DND-41 (cell line): ENCODE measurements at regions not wholly inside any gene's neighbourhood (a gene's known extent, or its start where the extent isn't known, plus 50 kb on each side); places are given as distances from the start of the nearest gene placed in this dataset.

Experiments used
- ATAC-seq: fragments of 200-7000 bp; cut with Tn5 transposase; 3 replicates; pipeline ENCODE4 v1.9.1; 2021; ENCODE audit warnings: low read depth; ENCODE audit not compliant: insufficient read depth
- DNase-seq: peaks from one replicate; pipeline ENCODE4 v3.0.0-alpha.2; 2020
- H2AFZ ChIP-seq: 2 replicates; pipeline ENCODE4 v1.6.0; 2012; ENCODE audit warnings: low read depth, low read length
- H3K27ac ChIP-seq: 2 replicates; pipeline ENCODE4 v1.5.1; 2012; ENCODE audit warnings: low read length, inconsistent platforms
- H3K27me3 ChIP-seq: fragments of 200-600 bp; sonication (generic); 2 replicates; pipeline ENCODE4 v1.6.0; 2012; ENCODE audit warnings: low read length, mild to moderate bottlenecking, inconsistent platforms; ENCODE audit not compliant: insufficient read depth, poor library complexity
- H3K36me3 ChIP-seq: 2 replicates; pipeline ENCODE4 v1.5.1; 2012; ENCODE audit warnings: low read length, inconsistent platforms; ENCODE audit not compliant: insufficient read depth
- H3K4me1 ChIP-seq: 2 replicates; pipeline ENCODE4 v1.5.1; 2012; ENCODE audit warnings: mild to moderate bottlenecking, low read length; ENCODE audit not compliant: insufficient read depth
- H3K4me2 ChIP-seq: 2 replicates; pipeline ENCODE4 v1.6.0; 2012; ENCODE audit warnings: mild to moderate bottlenecking, moderate library complexity, low read length, inconsistent platforms; ENCODE audit not compliant: insufficient read depth
- H3K4me3 ChIP-seq, 2 experiments: fragments of 200-600 bp in 1 of 2; shearing (Covaris generic) in 1 of 2; 2 replicates each; pipeline ENCODE4 v1.5.1; 2012 to 2016; ENCODE audit warnings: inconsistent platforms in 2 of 2, low read length in 2 of 2, mild to moderate bottlenecking in 2 of 2, low read depth in 1 of 2, moderate library complexity in 1 of 2
- H3K79me2 ChIP-seq: 2 replicates; pipeline ENCODE4 v1.6.0; 2012; ENCODE audit warnings: low read length, inconsistent platforms; ENCODE audit not compliant: insufficient read depth
- H3K9ac ChIP-seq: 2 replicates; pipeline ENCODE4 v1.6.0; 2012; ENCODE audit warnings: low read depth, mild to moderate bottlenecking, inconsistent platforms, low read length, moderate library complexity
- H3K9me3 ChIP-seq: 2 replicates; pipeline ENCODE4 v1.5.1; 2012; ENCODE audit warnings: low read length, moderate library complexity, mild to moderate bottlenecking, inconsistent platforms; ENCODE audit not compliant: insufficient read depth, severe bottlenecking
- H4K20me1 ChIP-seq: 2 replicates; pipeline ENCODE4 v1.6.0; 2012; ENCODE audit warnings: low read length; ENCODE audit not compliant: insufficient read depth
- EZH2 ChIP-seq: IDR thresholded peaks from 3 replicates; pipeline ENCODE4 v1.6.1; 2012; ENCODE audit warnings: borderline replicate concordance, low read depth, mild to moderate bottlenecking, moderate library complexity, low read length, inconsistent platforms; ENCODE audit not compliant: severe bottlenecking
- TF ChIP-seq, protein P1 (sequence below): IDR thresholded peaks from 2 replicates; pipeline ENCODE4 v1.5.1; 2012; ENCODE audit warnings: borderline replicate concordance, low read length, moderate library complexity, mild to moderate bottlenecking; ENCODE audit not compliant: poor library complexity, severe bottlenecking; ENCODE audit errors: extremely low read depth

DNA sequence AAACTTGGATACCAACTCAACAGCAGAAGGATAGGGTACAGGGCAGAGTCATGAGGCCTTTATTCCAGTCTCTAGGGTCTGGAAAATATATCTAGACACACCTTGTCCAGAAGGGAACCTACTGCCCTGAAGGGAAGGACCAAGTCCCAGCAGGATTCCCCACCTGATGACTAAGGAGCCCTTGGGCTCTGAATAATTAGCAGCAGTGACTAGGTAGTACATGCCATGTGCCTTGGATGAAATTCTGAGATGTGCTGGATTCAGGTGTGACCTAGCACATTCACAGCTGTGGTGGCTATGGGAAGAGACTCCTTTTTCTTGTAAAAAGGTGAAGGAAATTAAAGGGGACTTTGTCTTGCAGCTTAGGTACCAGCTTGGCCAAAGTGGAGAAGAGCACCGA is 364.3 kb upstream of the PTCHD4 start:
- ATAC-seq = no peak
- H3K4me3 ChIP-seq = no peak overlapping the region

GRCh38 chr6:48474830-48475229 is 363.8 kb upstream of the PTCHD4 start:
- Histone ChIP-seq H3K4me1 (no peaks in the 10 kb centered on the region), H3K27me3 (no peaks in the 10 kb centered on the region), H3K36me3 (no peaks in the 10 kb centered on the region), H3K79me2 (no peaks in the 10 kb centered on the region), H3K9me3 (no peaks in the 10 kb centered on the region), H3K9ac (no peak overlapping the region), H3K27ac (no peak overlapping the region), H3K4me2 (no peak overlapping the region), H3K4me3 (no peak overlapping the region), H4K20me1 (no peaks in the 10 kb centered on the region), H2AFZ (no peak overlapping the region)
- TF ChIP-seq, protein P1, sequence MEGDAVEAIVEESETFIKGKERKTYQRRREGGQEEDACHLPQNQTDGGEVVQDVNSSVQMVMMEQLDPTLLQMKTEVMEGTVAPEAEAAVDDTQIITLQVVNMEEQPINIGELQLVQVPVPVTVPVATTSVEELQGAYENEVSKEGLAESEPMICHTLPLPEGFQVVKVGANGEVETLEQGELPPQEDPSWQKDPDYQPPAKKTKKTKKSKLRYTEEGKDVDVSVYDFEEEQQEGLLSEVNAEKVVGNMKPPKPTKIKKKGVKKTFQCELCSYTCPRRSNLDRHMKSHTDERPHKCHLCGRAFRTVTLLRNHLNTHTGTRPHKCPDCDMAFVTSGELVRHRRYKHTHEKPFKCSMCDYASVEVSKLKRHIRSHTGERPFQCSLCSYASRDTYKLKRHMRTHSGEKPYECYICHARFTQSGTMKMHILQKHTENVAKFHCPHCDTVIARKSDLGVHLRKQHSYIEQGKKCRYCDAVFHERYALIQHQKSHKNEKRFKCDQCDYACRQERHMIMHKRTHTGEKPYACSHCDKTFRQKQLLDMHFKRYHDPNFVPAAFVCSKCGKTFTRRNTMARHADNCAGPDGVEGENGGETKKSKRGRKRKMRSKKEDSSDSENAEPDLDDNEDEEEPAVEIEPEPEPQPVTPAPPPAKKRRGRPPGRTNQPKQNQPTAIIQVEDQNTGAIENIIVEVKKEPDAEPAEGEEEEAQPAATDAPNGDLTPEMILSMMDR = no peak
- no peak for TF ChIP-seq EZH2
- DNase-seq (no peak), ATAC-seq (no peak)

More for the DNA sequence above, 364.3 kb upstream of the PTCHD4 start:
- no peaks in the 10 kb centered on the region for H3K27me3 ChIP-seq
- no peak overlapping the region for H2AFZ ChIP-seq
- no peaks in the 10 kb centered on the region for H4K20me1 ChIP-seq
- no peak for TF ChIP-seq EZH2
- TF ChIP-seq, protein P1 = no peak
- H3K4me2 ChIP-seq = no peak overlapping the region
- H3K79me2 ChIP-seq = no peaks in the 10 kb centered on the region
- H3K9me3 ChIP-seq = no peaks in the 10 kb centered on the region
- H3K9ac ChIP-seq = no peak overlapping the region
- H3K4me1 ChIP-seq = no peaks in the 10 kb centered on the region
- no peak for DNase-seq
- no peak overlapping the region for H3K27ac ChIP-seq
- H3K36me3 ChIP-seq = no peaks in the 10 kb centered on the region

GRCh38 chr6:48474136-48474535 is 363.1 kb upstream of the PTCHD4 start:
- no peak overlapping the region for H3K27ac ChIP-seq
- TF ChIP-seq, protein P1 = no peak
- H3K27me3 ChIP-seq = no peaks in the 10 kb centered on the region
- no peaks in the 10 kb centered on the region for H3K79me2 ChIP-seq
- H3K9ac ChIP-seq = no peak overlapping the region
- ATAC-seq (no peak), DNase-seq (no peak)
- H3K36me3 ChIP-seq = no peaks in the 10 kb centered on the region
- H2AFZ ChIP-seq = no peak overlapping the region
- no peaks in the 10 kb centered on the region for H3K4me1 ChIP-seq
- no peak overlapping the region for H3K4me3 ChIP-seq
- no peak overlapping the region for H3K4me2 ChIP-seq
- no peaks in the 10 kb centered on the region for H4K20me1 ChIP-seq
- H3K9me3 ChIP-seq = no peaks in the 10 kb centered on the region

DNA sequence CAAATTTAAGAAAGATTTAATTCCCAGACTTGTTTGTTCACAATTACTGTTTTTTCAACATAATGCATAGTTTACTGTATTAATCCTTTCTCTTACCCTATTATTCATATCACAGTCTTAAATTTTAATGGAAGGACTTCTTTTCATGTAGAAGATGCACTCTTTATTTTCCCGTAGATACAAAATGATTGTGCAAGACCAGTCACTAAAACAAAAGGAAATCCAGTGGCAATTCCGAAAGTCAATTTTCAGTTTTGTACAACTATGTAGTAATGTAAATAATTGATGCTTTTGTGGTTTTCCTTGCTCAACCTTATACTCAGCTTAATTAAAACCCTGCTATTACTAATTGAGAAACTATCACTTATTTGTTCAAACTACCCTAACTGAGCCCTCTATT is 361.5 kb upstream of the PTCHD4 start:
- no peaks in the 10 kb centered on the region for H3K36me3 ChIP-seq
- no peak overlapping the region for H3K27ac ChIP-seq
- no peak overlapping the region for H3K4me3 ChIP-seq
- no peaks in the 10 kb centered on the region for H3K4me1 ChIP-seq
- H3K79me2 ChIP-seq = no peaks in the 10 kb centered on the region
- H3K4me2 ChIP-seq = no peak overlapping the region
- DNase-seq (no peak), ATAC-seq (no peak)
- H2AFZ ChIP-seq = no peak overlapping the region
- H3K9me3 ChIP-seq = no peaks in the 10 kb centered on the region
- no peaks in the 10 kb centered on the region for H3K27me3 ChIP-seq
- H3K9ac ChIP-seq = no peak overlapping the region
- TF ChIP-seq, protein P1 = no peak
- H4K20me1 ChIP-seq = no peaks in the 10 kb centered on the region
